GM12878 (cell line): ENCODE measurements at regions not wholly inside any gene's neighbourhood (a gene's known extent, or its start where the extent isn't known, plus 50 kb on each side); places are given as distances from the start of the nearest gene placed in this dataset.

ENCODE experiments used
- ATAC-seq: fragments of 200-7000 bp; cut with Tn5 transposase; 3 replicates; pipeline ENCODE4 v1.9.1; 2020; ENCODE audit warnings: mild to moderate bottlenecking, moderate library complexity
- BruUV-seq: library from RNA; stranded (reverse); fragments of 400-500 nt; replicated peaks from 2 replicates; lab custom pipeline; 2021; lab: Mats Ljungman, UMichigan
- CTCF ChIA-PET: fragments of 300-600 bp; sonication (Branson Sonifier 250); formaldehyde crosslinking; extraction: SDS; loops from one replicate; lab custom pipeline; 2021; ENCODE audit warnings: inconsistent platforms; lab: Yijun Ruan, JAX
- POLR2A ChIA-PET: fragments of 350-600 bp; formaldehyde crosslinking; extraction: SDS; loops from one replicate; lab custom pipeline; 2021; ENCODE audit warnings: inconsistent platforms; lab: Charles Lee
- RAD21 ChIA-PET: fragments of 300-600 bp; sonication (Branson Sonifier 250); formaldehyde crosslinking; loops from one replicate; lab custom pipeline; 2023; ENCODE audit warnings: antibody characterized with exemption; ENCODE audit not compliant: unreplicated experiment; lab: Charles Lee
- SMC1A ChIA-PET: fragments of 300-600 bp; sonication (Branson Sonifier 250); formaldehyde crosslinking; loops from one replicate; lab custom pipeline; 2023; ENCODE audit not compliant: unreplicated experiment, uncharacterized antibody; lab: Charles Lee
- DNase-seq: peaks from one replicate; pipeline ENCODE4 v3.0.0-alpha.2; 2011; ENCODE audit warnings: low read depth, low spot score
- FAIRE-seq: peaks from 3 replicates; lab custom pipeline; 2011; peaks lifted over from hg19 to GRCh38; lab: Jason Lieb, UNC
- H2AFZ ChIP-seq: 2 replicates; pipeline ENCODE4 v1.6.0; 2011; ENCODE audit warnings: low read depth, low read length, control low read depth; ENCODE audit not compliant: control insufficient read depth
- H3K27ac ChIP-seq: 2 replicates; pipeline ENCODE4 v1.5.1; 2011; ENCODE audit warnings: control low read depth; ENCODE audit not compliant: control insufficient read depth, insufficient read depth
- H3K27me3 ChIP-seq, 2 experiments: replicated peaks in 1 of 2; 2 replicates each; pipeline versions ENCODE4 v1.6.0 to v1.6.1; 2011; ENCODE audit warnings: low read length in 1 of 2; ENCODE audit not compliant: control insufficient read depth in 2 of 2, insufficient read depth in 2 of 2
- H3K36me3 ChIP-seq, 2 experiments: 2 replicates each; pipeline ENCODE4 v1.5.1; 2011; ENCODE audit warnings: low read length in 1 of 2; ENCODE audit not compliant: control insufficient read depth in 2 of 2, insufficient read depth in 2 of 2
- H3K4me1 ChIP-seq: 2 replicates; pipeline ENCODE4 v1.6.1; 2011; ENCODE audit warnings: mild to moderate bottlenecking, low read length, moderate library complexity, mixed read lengths; ENCODE audit not compliant: control insufficient read depth, insufficient read depth
- H3K4me2 ChIP-seq: 2 replicates; pipeline ENCODE4 v1.6.0; 2011; ENCODE audit warnings: control low read depth; ENCODE audit not compliant: control insufficient read depth, insufficient read depth
- H3K4me3 ChIP-seq: fragments of 200-600 bp; sonication (generic); 2 replicates; pipeline ENCODE4 v1.5.1; 2016
- H3K79me2 ChIP-seq: 2 replicates; pipeline ENCODE4 v1.6.0; 2011; ENCODE audit warnings: low read length; ENCODE audit not compliant: control insufficient read depth, insufficient read depth
- H3K9ac ChIP-seq: 2 replicates; pipeline ENCODE4 v1.8.0; 2011; ENCODE audit warnings: low read length, control low read depth, mixed read lengths; ENCODE audit not compliant: control insufficient read depth, insufficient read depth
- H3K9me3 ChIP-seq: replicated peaks from 3 replicates; pipeline ENCODE4 v1.5.1; 2011; ENCODE audit warnings: mild to moderate bottlenecking, low read length; ENCODE audit not compliant: control insufficient read depth, insufficient read depth
- H4K20me1 ChIP-seq: 2 replicates; pipeline ENCODE4 v1.6.0; 2011; ENCODE audit not compliant: control insufficient read depth, insufficient read depth
- BACH1 ChIP-seq: fragments of 450-650 bp; IDR thresholded peaks from 2 replicates; pipeline ENCODE4 v1.6.1; 2017; ENCODE audit warnings: mild to moderate bottlenecking, borderline replicate concordance
- CBX3 ChIP-seq: fragments of 200-600 bp; sonication (generic); IDR thresholded peaks from 2 replicates; pipeline ENCODE4 v1.6.1; 2016; ENCODE audit warnings: low read depth, borderline replicate concordance
- CBX5 ChIP-seq: sonication (generic); IDR thresholded peaks from 2 replicates; pipeline ENCODE4 v1.6.1; 2016; ENCODE audit warnings: low read depth, moderate library complexity, mild to moderate bottlenecking, inconsistent platforms
- ETV6 ChIP-seq, 2 experiments: fragments of 450-650 bp in 1 of 2; IDR thresholded peaks in 1 of 2; conservative IDR thresholded peaks in 1 of 2; 2 replicates each; pipeline ENCODE4 v1.6.1; 2014; ENCODE audit warnings: antibody characterized with exemption in 1 of 2, borderline replicate concordance in 1 of 2, low read depth in 1 of 2, mild to moderate bottlenecking in 1 of 2, moderate library complexity in 1 of 2
- IRF5 ChIP-seq: fragments of 450-650 bp; IDR thresholded peaks from 2 replicates; pipeline ENCODE4 v1.6.1; 2017; ENCODE audit warnings: borderline replicate concordance
- MXI1 ChIP-seq: fragments of 150-350 bp; IDR thresholded peaks from 2 replicates; pipeline ENCODE4 v1.6.1; 2011; ENCODE audit warnings: low read depth, mild to moderate bottlenecking, inconsistent platforms, low read length, improper control_type of control experiment
- MYB ChIP-seq: fragments of 150-350 bp; IDR thresholded peaks from 2 replicates; pipeline ENCODE4 v1.6.1; 2014; ENCODE audit warnings: mild to moderate bottlenecking, low read depth, low read length, borderline replicate concordance
- NFIC ChIP-seq: IDR thresholded peaks from 2 replicates; pipeline ENCODE4 v1.6.1; 2012; ENCODE audit warnings: low read depth, mild to moderate bottlenecking, inconsistent platforms, low read length, moderate library complexity
- NFYA ChIP-seq: IDR thresholded peaks from 2 replicates; pipeline ENCODE4 v1.6.1; 2011; ENCODE audit warnings: low read depth, mild to moderate bottlenecking, low read length, improper control_type of control experiment, borderline replicate concordance
- NR2F1 ChIP-seq: fragments of 450-650 bp; conservative IDR thresholded peaks from 2 replicates; pipeline ENCODE4 v1.6.1; 2017; ENCODE audit warnings: mild to moderate bottlenecking
- SMC3 ChIP-seq: IDR thresholded peaks from 2 replicates; pipeline ENCODE4 v1.6.1; 2011; ENCODE audit warnings: low read length, improper control_type of control experiment, borderline replicate concordance
- STAT1 ChIP-seq: fragments of 450-650 bp; conservative IDR thresholded peaks from 2 replicates; pipeline ENCODE4 v1.6.1; 2014; ENCODE audit warnings: antibody characterized with exemption, mild to moderate bottlenecking
- ZNF274 ChIP-seq: IDR thresholded peaks from one replicate; pipeline ENCODE4 v1.8.0; 2011; ENCODE audit not compliant: insufficient read length, insufficient read depth
- WGBS: methylation state at CpG from one replicate; pipeline ENCODE4 v1.1.6; 2016; ENCODE audit warnings: low lambda C conversion rate; ENCODE audit not compliant: insufficient replicate concordance, insufficient coverage; ENCODE audit errors: missing lambda C conversion rate; 5-methylcytosine and 5-hydroxymethylcytosine counted together
- in situ Hi-C: fragments of 300-500 bp; cut with MboI; formaldehyde crosslinking; loops from 9 replicates; pipeline ENCODE4 v1.14.3; 2018; ENCODE audit warnings: mixed read lengths
- intact Hi-C: fragments of 100-400 bp; cut with micrococcal nuclease; formaldehyde crosslinking; loops from one replicate; pipeline ENCODE4 v1.14.2; 2022; ENCODE audit not compliant: unreplicated experiment
- TF ChIP-seq, protein P1 (sequence below): IDR thresholded peaks from 2 replicates; pipeline ENCODE4 v1.6.1; 2011; ENCODE audit warnings: low read depth, mild to moderate bottlenecking, low read length, moderate library complexity, borderline replicate concordance; ENCODE audit errors: extremely low read depth
- TF ChIP-seq, protein P2 (sequence below): fragments of 450-650 bp; IDR thresholded peaks from 2 replicates; pipeline ENCODE4 v1.6.1; 2016; ENCODE audit warnings: mild to moderate bottlenecking, moderate library complexity, borderline replicate concordance

GRCh38 chr13:88674841-88675240, 1003.7 kb downstream of the SLITRK5 start (continued):
- no peak for TF ChIP-seq MXI1
- no peak for TF ChIP-seq CBX5
- no peak for TF ChIP-seq ZNF274
- TF ChIP-seq, protein P1, sequence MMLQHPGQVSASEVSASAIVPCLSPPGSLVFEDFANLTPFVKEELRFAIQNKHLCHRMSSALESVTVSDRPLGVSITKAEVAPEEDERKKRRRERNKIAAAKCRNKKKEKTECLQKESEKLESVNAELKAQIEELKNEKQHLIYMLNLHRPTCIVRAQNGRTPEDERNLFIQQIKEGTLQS = no peak

- Histone ChIP-seq H3K4me3 (no peak overlapping the region), H4K20me1 (no peaks in the 10 kb centered on the region), H3K27ac (no peak overlapping the region), H3K27me3 (no peaks in the 10 kb centered on the region), H3K4me1 (no peaks in the 10 kb centered on the region), H2AFZ (no peak overlapping the region), H3K4me2 (no peak overlapping the region), H3K36me3 (no peaks in the 10 kb centered on the region), H3K9me3 (no peaks in the 10 kb centered on the region; the same call in 2 of the 3 replicates), H3K9ac (no peak overlapping the region), H3K79me2 (no peaks in the 10 kb centered on the region)
- ChIA-PET POLR2A (no interaction called here), SMC1A (interaction anchor here (1.3 kb wide), 1 partner anchor 15 kb away, joined by 3 read pairs; no protein-coding TSS in a partner anchor), CTCF (interaction anchor here (0.8 kb wide), 1 partner anchor 29 kb away, joined by 3 read pairs; no protein-coding TSS in a partner anchor), RAD21 (no interaction called here)
- in situ Hi-C loops = no loop called here
- BruUV-seq = no TSS peak
- FAIRE-seq (no peak), DNase-seq (no peak), ATAC-seq (no peak)
- intact Hi-C loops = no loop called here
- WGBS = 33% methylated on average over 2 of the region's 2 CpGs
- TF ChIP-seq BACH1 (no peak), CBX3 (no peak), NR2F1 (no peak), SMC3 (no peak), IRF5 (no peak), NFIC (no peak), STAT1 (no peak), ETV6 (conservative IDR thresholded peaks at IDR 0.05 in 1 of 2, IDR thresholded peaks at IDR 0.05 in 1 of 2; ENCODE audit: borderline replicate concordance in 1 of 2, low read depth in 1 of 2) (no peak), NFYA (no peak), MYB (no peak)
- TF ChIP-seq, protein P2, sequence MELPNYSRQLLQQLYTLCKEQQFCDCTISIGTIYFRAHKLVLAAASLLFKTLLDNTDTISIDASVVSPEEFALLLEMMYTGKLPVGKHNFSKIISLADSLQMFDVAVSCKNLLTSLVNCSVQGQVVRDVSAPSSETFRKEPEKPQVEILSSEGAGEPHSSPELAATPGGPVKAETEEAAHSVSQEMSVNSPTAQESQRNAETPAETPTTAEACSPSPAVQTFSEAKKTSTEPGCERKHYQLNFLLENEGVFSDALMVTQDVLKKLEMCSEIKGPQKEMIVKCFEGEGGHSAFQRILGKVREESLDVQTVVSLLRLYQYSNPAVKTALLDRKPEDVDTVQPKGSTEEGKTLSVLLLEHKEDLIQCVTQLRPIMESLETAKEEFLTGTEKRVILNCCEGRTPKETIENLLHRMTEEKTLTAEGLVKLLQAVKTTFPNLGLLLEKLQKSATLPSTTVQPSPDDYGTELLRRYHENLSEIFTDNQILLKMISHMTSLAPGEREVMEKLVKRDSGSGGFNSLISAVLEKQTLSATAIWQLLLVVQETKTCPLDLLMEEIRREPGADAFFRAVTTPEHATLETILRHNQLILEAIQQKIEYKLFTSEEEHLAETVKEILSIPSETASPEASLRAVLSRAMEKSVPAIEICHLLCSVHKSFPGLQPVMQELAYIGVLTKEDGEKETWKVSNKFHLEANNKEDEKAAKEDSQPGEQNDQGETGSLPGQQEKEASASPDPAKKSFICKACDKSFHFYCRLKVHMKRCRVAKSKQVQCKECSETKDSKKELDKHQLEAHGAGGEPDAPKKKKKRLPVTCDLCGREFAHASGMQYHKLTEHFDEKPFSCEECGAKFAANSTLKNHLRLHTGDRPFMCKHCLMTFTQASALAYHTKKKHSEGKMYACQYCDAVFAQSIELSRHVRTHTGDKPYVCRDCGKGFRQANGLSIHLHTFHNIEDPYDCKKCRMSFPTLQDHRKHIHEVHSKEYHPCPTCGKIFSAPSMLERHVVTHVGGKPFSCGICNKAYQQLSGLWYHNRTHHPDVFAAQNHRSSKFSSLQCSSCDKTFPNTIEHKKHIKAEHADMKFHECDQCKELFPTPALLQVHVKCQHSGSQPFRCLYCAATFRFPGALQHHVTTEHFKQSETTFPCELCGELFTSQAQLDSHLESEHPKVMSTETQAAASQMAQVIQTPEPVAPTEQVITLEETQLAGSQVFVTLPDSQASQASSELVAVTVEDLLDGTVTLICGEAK = no peak
Observed at GRCh38 chr13:88675347-88675996, 1004.3 kb downstream of the SLITRK5 start.
